Right lobe of liver (tissue), 6 donors: ENCODE measurements at regions not wholly inside any gene's neighbourhood (a gene's known extent, or its start where the extent isn't known, plus 50 kb on each side); places are given as distances from the start of the nearest gene placed in this dataset.

Experiments
- ATAC-seq, 4 donors: fragments of 200-7000 bp; cut with Tn5 transposase; one replicate each; pipeline ENCODE4 v1.9.1; 2020; ENCODE audit warnings: mild to moderate bottlenecking in 4 of 4, moderate library complexity in 4 of 4
- DNase-seq, 3 donors: peaks; one replicate each; pipeline ENCODE4 v3.0.0-alpha.2; 2020
- H3K27ac ChIP-seq, 3 donors: fragments of 200-600 bp; one replicate each; pipeline ENCODE4 v1.8.0; 2022
- H3K27me3 ChIP-seq, 2 donors: fragments of 200-600 bp; one replicate each; pipeline ENCODE4 v1.8.0; 2022
- H3K36me3 ChIP-seq, 4 donors: fragments of 200-600 bp; sonication (generic) in 1 of 4; one replicate each; pipeline versions ENCODE4 v1.5.1 to v1.8.0; 2017 to 2022; ENCODE audit warnings: control low read depth in 1 of 4
- H3K4me1 ChIP-seq, 4 donors: fragments of 200-600 bp; sonication (generic) in 1 of 4; one replicate each; pipeline versions ENCODE4 v1.5.1 to v1.8.0; 2017 to 2022; ENCODE audit warnings: control low read depth in 1 of 4
- H3K4me3 ChIP-seq, 3 donors: fragments of 200-600 bp; one replicate each; pipeline ENCODE4 v1.8.0; 2022
- H3K9me3 ChIP-seq, 4 donors: fragments of 200-600 bp; sonication (generic) in 1 of 4; one replicate each; pipeline versions ENCODE4 v1.5.1 to v1.8.0; 2017 to 2022; ENCODE audit warnings: control low read depth in 1 of 4
- CTCF ChIP-seq, 4 donors: fragments of 200-600 bp in 3 of 4; fragments of 450-650 bp in 1 of 4; IDR thresholded peaks; one replicate each; pipeline versions ENCODE4 v1.5.1 to v1.8.0; 2016 to 2022; ENCODE audit warnings: antibody characterized with exemption in 4 of 4, mild to moderate bottlenecking in 2 of 4
- POLR2A ChIP-seq: fragments of 450-650 bp; IDR thresholded peaks from one replicate; pipeline ENCODE4 v1.6.1; 2017; ENCODE audit warnings: antibody characterized with exemption, mild to moderate bottlenecking
- WGBS: methylation state at CpG from one replicate; pipeline ENCODE4 v1.1.6; 2018; ENCODE audit warnings: low coverage, low lambda C conversion rate; ENCODE audit not compliant: insufficient coverage; ENCODE audit errors: missing lambda C conversion rate; 5-methylcytosine and 5-hydroxymethylcytosine counted together
- intact Hi-C, 2 donors: fragments of 100-400 bp; cut with DNase I; formaldehyde crosslinking; loops; one replicate each; pipeline versions ENCODE4 v1.11.2 to v1.14.1; 2022
- donor health status: DM: no; HTN: yes; CAD: no.
- donor health status: DM: no; HTN: no; CAD: no.
- donor health status: DM: no; HTN: no; CAD: no.
- donor health status: DM: no; HTN: yes; CAD: no.
- donor health status: DM: no; HTN: yes; CAD: no.

- ATAC-seq = no peak
- no peak overlapping the region for H3K27ac ChIP-seq
- H3K4me1 ChIP-seq = no peaks in the 10 kb centered on the region
- intact Hi-C loops = no loop called here
- no peaks in the 10 kb centered on the region for H3K27me3 ChIP-seq
- H3K4me3 ChIP-seq = no peak overlapping the region
- 58% methylated on average over 3 of the region's 3 CpGs for WGBS
- no peak for DNase-seq
- no peaks in the 10 kb centered on the region for H3K36me3 ChIP-seq
- TF ChIP-seq CTCF (IDR thresholded peaks at IDR 0.05) (no peak), POLR2A (no peak)
- no peaks in the 10 kb centered on the region for H3K9me3 ChIP-seq
Observed at GRCh38 chr12:77584860-77585259, 245.8 kb upstream of the NAV3 start.

- H3K36me3 ChIP-seq = no peaks in the 10 kb centered on the region
- ATAC-seq (no peak), DNase-seq (no peak)
- H3K27me3 ChIP-seq = no peaks in the 10 kb centered on the region
- 46% methylated on average over 4 of the region's 4 CpGs for WGBS
- intact Hi-C loops = no loop called here
- no peak overlapping the region for H3K4me3 ChIP-seq
- no peak overlapping the region for H3K27ac ChIP-seq
- no peaks in the 10 kb centered on the region for H3K4me1 ChIP-seq
- TF ChIP-seq CTCF (IDR thresholded peaks at IDR 0.05) (no peak), POLR2A (no peak)
- no peaks in the 10 kb centered on the region for H3K9me3 ChIP-seq
Observed at GRCh38 chr12:77578466-77579220, 252.1 kb upstream of the NAV3 start.

GRCh38 chr12:77577791-77578190, 252.9 kb upstream of the NAV3 start:
- no peak overlapping the region for H3K4me3 ChIP-seq
- no peaks in the 10 kb centered on the region for H3K36me3 ChIP-seq
- H3K4me1 ChIP-seq = no peaks in the 10 kb centered on the region
- intact Hi-C loops = no loop called here
- WGBS = 59% methylated on average over 1 of the region's 1 CpG
- no peaks in the 10 kb centered on the region for H3K9me3 ChIP-seq
- no peak for DNase-seq
- no peak for ATAC-seq
- no peaks in the 10 kb centered on the region for H3K27me3 ChIP-seq
- H3K27ac ChIP-seq = no peak overlapping the region
- TF ChIP-seq POLR2A (no peak), CTCF (IDR thresholded peaks at IDR 0.05) (no peak)

GRCh38 chr12:77575376-77575919, 255.2 kb upstream of the NAV3 start:
- 36% methylated on average over 2 of the region's 2 CpGs for WGBS
- no peaks in the 10 kb centered on the region for H3K4me1 ChIP-seq
- intact Hi-C loops = no loop called here
- TF ChIP-seq POLR2A = no peak
- no peak for TF ChIP-seq CTCF (IDR thresholded peaks at IDR 0.05)
- no peaks in the 10 kb centered on the region for H3K9me3 ChIP-seq
- no peak for DNase-seq
- H3K27ac ChIP-seq = no peak overlapping the region
- H3K4me3 ChIP-seq = no peak overlapping the region
- H3K36me3 ChIP-seq = no peaks in the 10 kb centered on the region
- ATAC-seq = no peak
- no peaks in the 10 kb centered on the region for H3K27me3 ChIP-seq
